GM12801 (cell line): ENCODE measurements at regions not wholly inside any gene's neighbourhood (a gene's known extent, or its start where the extent isn't known, plus 50 kb on each side); places are given as distances from the start of the nearest gene placed in this dataset.

ENCODE experiments used
- TF ChIP-seq, protein P1 (sequence below): IDR thresholded peaks from one replicate; pipeline ENCODE4 v1.5.1; 2011; ENCODE audit warnings: control low read depth; ENCODE audit not compliant: insufficient read length; ENCODE audit errors: extremely low read depth

DNA sequence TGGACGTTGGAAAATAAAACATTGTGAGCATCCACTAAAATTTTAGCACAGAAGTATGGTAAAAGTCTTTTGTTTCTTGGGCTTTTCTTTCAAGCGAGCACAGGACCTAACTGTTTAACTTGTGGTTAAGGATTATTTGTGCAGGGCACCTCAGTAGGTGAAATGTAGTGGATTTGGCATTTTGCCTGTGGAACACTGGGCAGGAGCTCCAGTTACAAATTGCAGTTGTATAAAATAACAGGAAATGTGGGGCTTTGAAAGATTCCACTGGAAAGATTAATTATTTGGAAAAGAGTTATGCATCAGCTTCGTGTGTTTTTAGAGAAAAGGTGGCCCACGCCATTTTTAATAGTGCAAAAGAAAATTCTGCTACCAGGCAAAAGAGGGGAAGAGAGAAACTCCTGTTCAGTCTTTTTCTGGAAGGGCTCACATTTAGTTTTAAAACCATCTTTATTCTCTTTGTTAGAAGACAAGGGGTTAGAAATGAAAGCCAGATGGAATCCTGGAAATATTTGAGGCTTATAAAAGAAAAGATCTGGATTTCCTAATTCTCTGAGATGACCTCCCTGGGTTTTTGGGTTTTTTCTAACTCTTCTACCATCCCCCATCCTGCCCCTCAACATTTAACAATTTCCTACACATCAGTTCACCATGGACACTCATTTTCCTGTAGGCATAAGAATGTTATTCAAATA is 144.3 kb upstream of the SERTAD2 start:
- TF ChIP-seq, protein P1, sequence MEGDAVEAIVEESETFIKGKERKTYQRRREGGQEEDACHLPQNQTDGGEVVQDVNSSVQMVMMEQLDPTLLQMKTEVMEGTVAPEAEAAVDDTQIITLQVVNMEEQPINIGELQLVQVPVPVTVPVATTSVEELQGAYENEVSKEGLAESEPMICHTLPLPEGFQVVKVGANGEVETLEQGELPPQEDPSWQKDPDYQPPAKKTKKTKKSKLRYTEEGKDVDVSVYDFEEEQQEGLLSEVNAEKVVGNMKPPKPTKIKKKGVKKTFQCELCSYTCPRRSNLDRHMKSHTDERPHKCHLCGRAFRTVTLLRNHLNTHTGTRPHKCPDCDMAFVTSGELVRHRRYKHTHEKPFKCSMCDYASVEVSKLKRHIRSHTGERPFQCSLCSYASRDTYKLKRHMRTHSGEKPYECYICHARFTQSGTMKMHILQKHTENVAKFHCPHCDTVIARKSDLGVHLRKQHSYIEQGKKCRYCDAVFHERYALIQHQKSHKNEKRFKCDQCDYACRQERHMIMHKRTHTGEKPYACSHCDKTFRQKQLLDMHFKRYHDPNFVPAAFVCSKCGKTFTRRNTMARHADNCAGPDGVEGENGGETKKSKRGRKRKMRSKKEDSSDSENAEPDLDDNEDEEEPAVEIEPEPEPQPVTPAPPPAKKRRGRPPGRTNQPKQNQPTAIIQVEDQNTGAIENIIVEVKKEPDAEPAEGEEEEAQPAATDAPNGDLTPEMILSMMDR = no peak

DNA sequence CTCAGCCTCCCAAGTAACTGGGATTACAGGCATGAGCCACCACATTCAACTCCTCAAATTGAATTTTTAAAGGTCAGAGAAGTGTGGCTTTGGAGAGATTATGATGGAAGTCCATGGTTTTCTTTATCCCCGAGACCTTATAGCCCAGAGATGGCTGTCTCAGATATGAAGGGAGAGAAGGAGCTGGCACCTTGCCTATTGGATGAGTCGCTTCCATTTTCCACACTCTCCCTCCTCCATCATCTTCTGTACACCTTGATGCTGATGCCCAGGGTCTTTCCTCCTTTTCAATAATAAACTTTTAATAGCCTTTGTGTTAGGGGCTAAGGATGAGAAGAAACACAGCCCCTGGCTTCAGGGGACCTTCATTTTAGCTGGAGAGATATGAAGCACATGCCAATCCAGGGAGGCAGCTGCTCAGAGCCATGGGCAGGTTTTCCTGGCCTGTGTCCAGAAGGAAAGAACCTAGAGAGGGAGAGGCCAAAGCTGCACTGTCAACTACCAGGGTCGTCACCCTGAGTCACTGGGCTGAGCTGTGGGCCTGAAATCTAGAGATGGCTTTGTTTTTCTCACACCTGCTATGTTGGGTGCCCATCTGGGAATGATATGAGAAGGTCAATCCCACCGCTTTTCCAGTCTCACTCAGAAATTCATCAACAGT is 146.0 kb upstream of the SERTAD2 start:
- TF ChIP-seq, protein P1 = no peak

DNA sequence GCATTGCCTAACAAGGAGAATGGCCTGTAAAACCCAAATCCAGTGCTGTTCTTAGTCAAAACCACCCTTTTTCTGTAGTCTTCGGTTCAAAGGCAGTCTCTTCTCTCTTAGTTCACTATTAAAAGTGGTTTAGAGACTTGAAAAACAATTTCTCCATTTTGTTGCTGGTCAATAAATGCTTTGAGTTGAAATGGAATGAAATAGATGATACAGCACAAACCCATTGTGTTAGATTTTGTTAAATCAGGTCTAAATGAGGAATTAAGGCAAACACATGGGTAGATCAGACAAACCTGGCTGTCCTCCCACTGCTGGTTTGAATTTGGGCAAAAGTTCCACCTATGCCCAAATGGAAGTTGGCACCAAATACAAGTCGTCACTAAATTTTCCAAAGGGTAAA is 150.1 kb upstream of the SERTAD2 start:
- TF ChIP-seq, protein P1 = no peak

DNA sequence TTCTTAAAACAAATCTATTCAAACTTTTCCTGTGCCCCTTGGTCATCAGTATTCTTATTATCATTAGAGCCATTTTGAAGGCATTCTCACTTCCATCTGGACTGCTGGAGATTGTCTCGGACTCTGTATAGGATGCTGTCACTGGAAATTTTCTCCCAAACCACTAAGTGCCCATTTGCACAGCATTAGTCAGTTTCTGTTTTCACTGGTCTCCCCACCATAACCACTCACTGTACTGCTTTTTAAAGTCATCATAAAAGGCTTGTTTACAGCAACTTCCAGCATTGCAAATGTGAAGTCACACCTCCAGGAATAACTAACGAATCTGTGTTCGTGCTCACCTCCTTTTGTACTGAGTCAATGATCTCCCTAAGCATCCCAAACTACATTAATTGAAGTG is 150.9 kb upstream of the SERTAD2 start:
- TF ChIP-seq, protein P1 = no peak

DNA sequence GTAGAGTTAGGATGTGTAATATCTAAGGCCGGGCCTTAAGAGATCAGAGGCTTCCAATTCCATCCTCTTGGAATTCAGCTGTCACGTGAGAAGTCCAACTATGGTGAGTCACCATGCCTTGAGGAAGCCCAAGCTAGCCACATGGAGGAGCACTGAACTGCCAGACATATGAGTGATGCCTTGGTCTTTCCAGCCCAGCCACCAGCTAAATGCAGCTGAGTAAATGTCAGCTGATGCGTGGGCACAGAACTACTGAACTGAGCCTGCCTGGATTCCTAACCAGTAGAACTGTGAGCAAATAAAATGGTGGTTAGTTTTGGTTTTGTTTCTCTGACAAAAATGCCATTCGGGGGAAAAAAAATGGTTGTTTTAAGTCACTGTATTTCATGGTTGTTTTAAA is 153.7 kb upstream of the SERTAD2 start:
- TF ChIP-seq, protein P1 = no peak

DNA sequence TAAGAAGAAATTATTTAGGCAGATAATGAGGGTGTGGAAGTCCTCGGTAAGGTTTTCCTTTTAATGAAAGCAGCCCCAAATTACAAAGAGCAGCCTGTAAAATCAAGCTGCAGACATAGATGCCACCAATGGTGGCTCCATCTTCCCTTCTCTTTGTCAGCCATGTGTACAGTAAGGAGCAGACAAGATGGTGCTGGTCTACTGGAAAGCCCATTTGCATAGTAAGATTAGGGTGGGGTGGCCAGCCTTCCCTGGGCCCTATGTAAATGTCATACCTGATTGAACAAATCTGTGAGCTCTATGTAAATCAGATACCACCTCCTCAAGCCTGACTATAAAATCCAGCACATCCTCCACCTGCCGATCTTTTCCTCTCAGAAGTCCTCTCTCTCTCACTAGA is 154.4 kb upstream of the SERTAD2 start:
- TF ChIP-seq, protein P1 = no peak

DNA sequence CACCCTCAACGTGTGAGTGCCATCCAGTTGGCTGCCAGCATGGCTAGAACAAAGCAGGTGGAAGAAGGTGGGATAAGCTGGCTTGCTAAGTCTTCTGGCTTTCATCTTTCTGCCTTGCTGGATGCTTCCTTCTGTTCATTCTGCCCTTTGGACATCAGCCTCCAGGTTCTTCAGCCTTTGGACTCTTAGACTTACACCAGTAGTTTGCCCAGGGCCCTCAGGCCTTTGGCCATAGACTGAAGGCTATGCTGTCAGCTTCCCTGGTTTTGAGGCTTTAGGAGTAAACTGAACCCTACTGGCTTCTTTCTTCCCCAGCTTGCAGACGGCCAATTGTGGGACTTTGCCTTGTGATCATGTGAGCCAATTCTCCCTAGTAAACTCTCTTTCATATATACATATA is 155.0 kb upstream of the SERTAD2 start:
- TF ChIP-seq, protein P1 = no peak
